Left ventricle myocardium inferior (tissue), 1 donor: ENCODE measurements at regions not wholly inside any gene's neighbourhood (a gene's known extent, or its start where the extent isn't known, plus 50 kb on each side); places are given as distances from the start of the nearest gene placed in this dataset.

Experiments used
- DNase-seq: peaks from one replicate; pipeline ENCODE4 v3.0.0-alpha.2; 2020
- H3K27ac ChIP-seq: fragments of 200-600 bp; replicated peaks from 2 replicates; pipeline ENCODE4 v1.8.0; 2021
- H3K27me3 ChIP-seq: fragments of 200-600 bp; 2 replicates; pipeline ENCODE4 v1.8.0; 2021; ENCODE audit warnings: low read depth
- H3K36me3 ChIP-seq: fragments of 200-600 bp; 2 replicates; pipeline ENCODE4 v1.8.0; 2021
- H3K4me1 ChIP-seq: fragments of 200-600 bp; 2 replicates; pipeline ENCODE4 v1.8.0; 2021
- H3K4me3 ChIP-seq: fragments of 200-600 bp; 2 replicates; pipeline ENCODE4 v1.8.0; 2021; ENCODE audit warnings: mild to moderate bottlenecking, moderate library complexity
- H3K9me3 ChIP-seq: fragments of 200-600 bp; replicated peaks from 2 replicates; pipeline ENCODE4 v1.8.0; 2021
- intact Hi-C: fragments of 100-400 bp; cut with micrococcal nuclease; formaldehyde crosslinking; loops from one replicate; pipeline ENCODE4 v1.11.0; 2022
- TF ChIP-seq, protein P1 (sequence below): fragments of 200-600 bp; IDR thresholded peaks from 2 replicates; pipeline ENCODE4 v1.8.0; 2021; ENCODE audit warnings: antibody characterized with exemption, mild to moderate bottlenecking, borderline replicate concordance
- donor health status: DM: no; HTN: yes; CAD: no; lungs with severe emphysema.

DNA sequence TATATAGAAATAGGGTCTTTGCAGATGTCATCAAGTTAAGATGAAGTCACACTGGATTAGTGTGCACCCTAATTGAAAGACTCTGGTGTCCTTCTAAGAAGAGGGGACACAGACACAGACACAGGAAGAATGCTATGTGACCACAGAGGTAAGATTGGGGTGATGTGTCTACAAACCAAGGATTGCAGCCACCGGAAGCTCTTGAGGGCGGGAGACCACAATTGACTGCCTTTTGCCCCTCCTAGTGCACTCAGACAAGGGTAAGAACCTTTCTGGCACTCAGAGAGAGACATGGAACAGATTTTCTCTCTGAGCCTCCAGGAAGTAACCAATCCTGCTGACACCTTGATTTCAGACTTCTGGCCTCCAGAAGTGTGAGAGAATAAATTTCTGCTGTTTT is 51.2 kb upstream of the ARAP3 start:
- H3K27me3 ChIP-seq, result peaks cover 5% of the 10 kb centered on the region
- TF ChIP-seq, protein P1, sequence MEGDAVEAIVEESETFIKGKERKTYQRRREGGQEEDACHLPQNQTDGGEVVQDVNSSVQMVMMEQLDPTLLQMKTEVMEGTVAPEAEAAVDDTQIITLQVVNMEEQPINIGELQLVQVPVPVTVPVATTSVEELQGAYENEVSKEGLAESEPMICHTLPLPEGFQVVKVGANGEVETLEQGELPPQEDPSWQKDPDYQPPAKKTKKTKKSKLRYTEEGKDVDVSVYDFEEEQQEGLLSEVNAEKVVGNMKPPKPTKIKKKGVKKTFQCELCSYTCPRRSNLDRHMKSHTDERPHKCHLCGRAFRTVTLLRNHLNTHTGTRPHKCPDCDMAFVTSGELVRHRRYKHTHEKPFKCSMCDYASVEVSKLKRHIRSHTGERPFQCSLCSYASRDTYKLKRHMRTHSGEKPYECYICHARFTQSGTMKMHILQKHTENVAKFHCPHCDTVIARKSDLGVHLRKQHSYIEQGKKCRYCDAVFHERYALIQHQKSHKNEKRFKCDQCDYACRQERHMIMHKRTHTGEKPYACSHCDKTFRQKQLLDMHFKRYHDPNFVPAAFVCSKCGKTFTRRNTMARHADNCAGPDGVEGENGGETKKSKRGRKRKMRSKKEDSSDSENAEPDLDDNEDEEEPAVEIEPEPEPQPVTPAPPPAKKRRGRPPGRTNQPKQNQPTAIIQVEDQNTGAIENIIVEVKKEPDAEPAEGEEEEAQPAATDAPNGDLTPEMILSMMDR, result no peak
- H3K4me3 ChIP-seq, result no peak overlapping the region
- DNase-seq, result no peak
- intact Hi-C loops, result no loop called here
- H3K9me3 ChIP-seq, result no peaks in the 10 kb centered on the region
- H3K36me3 ChIP-seq, result no peaks in the 10 kb centered on the region
- no peak overlapping the region for H3K27ac ChIP-seq
- peaks cover 8% of the 10 kb centered on the region for H3K4me1 ChIP-seq

DNA sequence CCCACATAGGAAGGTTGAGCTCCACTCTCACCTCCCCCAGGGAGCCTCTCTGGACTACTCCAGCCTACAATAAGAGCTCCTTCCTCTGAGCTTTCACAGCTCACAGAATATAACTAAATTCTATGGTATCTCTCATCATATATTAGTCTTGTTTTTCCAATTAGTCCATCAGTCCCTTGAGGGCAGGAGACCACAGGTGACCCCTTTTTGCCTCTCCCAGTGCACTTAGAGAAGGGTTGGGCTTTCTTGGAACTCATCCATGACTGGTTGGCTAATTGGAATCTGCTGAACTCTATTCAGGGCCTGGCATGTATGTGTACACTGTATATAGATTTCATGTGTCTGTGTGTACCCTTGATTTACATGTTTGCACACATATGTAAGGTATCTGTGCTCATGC is 50.4 kb upstream of the ARAP3 start:
- Histone ChIP-seq H3K4me1 (peaks cover 8% of the 10 kb centered on the region), H3K4me3 (no peak overlapping the region), H3K27me3 (peaks cover 2% of the 10 kb centered on the region), H3K9me3 (no peaks in the 10 kb centered on the region), H3K36me3 (no peaks in the 10 kb centered on the region), H3K27ac (no peak overlapping the region)
- DNase-seq, result no peak
- intact Hi-C loops, result no loop called here
- TF ChIP-seq, protein P1, result no peak
